Kidney (tissue), 13 donors: ENCODE measurements at regions not wholly inside any gene's neighbourhood (a gene's known extent, or its start where the extent isn't known, plus 50 kb on each side); places are given as distances from the start of the nearest gene placed in this dataset.
A peak's percentile ranks its signal among the peaks of the same experiment; 100 is the strongest.
"Not testable (repeated sequence)": the region's sequence is repeated elsewhere in the genome, so short reads cannot be mapped to it uniquely, and the experiment has no call there.

ENCODE experiments used
- DNase-seq, 5 donors: peaks; one replicate each; pipeline ENCODE4 v3.0.0-alpha.2; 2013 to 2020
- FAIRE-seq: peaks from 2 replicates; lab custom pipeline; 2012; peaks lifted over from hg19 to GRCh38; lab: Jason Lieb, UNC
- H3K27ac ChIP-seq, 2 donors: one replicate each; pipeline ENCODE4 v1.7.0; 2013; ENCODE audit warnings: low read depth in 2 of 2, low read length in 2 of 2, inconsistent platforms in 1 of 2
- H3K27me3 ChIP-seq: one replicate; pipeline ENCODE4 v1.7.1; 2013; ENCODE audit warnings: low read length, inconsistent platforms; ENCODE audit not compliant: control insufficient read depth, insufficient read depth
- H3K36me3 ChIP-seq, 3 donors: one replicate each; pipeline versions ENCODE4 v1.7.0 to v1.7.1; 2013; ENCODE audit warnings: low read length in 3 of 3, control low read depth in 1 of 3, inconsistent platforms in 1 of 3; ENCODE audit not compliant: insufficient read depth in 3 of 3, control insufficient read depth in 2 of 3
- H3K4me1 ChIP-seq, 3 donors: one replicate each; pipeline versions ENCODE4 v1.7.0 to v1.7.1; 2013; ENCODE audit warnings: low read length in 3 of 3, inconsistent platforms in 1 of 3, low read depth in 1 of 3; ENCODE audit not compliant: control insufficient read depth in 2 of 3, insufficient read depth in 2 of 3
- H3K4me3 ChIP-seq, 3 donors: one replicate each; pipeline versions ENCODE4 v1.7.0 to v1.8.1; 2013; ENCODE audit warnings: low read length in 3 of 3, control low read depth in 1 of 3, inconsistent platforms in 1 of 3
- H3K9ac ChIP-seq, 3 donors: one replicate each; pipeline versions ENCODE4 v1.7.0 to v1.7.1; 2013; ENCODE audit warnings: low read length in 3 of 3, control low read depth in 1 of 3, inconsistent platforms in 1 of 3
- H3K9me3 ChIP-seq, 3 donors: one replicate each; pipeline versions ENCODE4 v1.7.0 to v1.7.1; 2013; ENCODE audit warnings: low read length in 3 of 3, control low read depth in 1 of 3, inconsistent platforms in 1 of 3; ENCODE audit not compliant: control insufficient read depth in 2 of 3, insufficient read depth in 1 of 3
- intact Hi-C: fragments of 100-400 bp; cut with DNase I; formaldehyde crosslinking; loops from one replicate; pipeline ENCODE4 v1.11.1; 2022
- TF ChIP-seq, protein P1 (sequence below): IDR thresholded peaks from 3 replicates; pipeline ENCODE4 v1.5.1; 2012; ENCODE audit warnings: mild to moderate bottlenecking, moderate library complexity, borderline replicate concordance; ENCODE audit not compliant: insufficient read depth; ENCODE audit errors: extremely low read depth
- donor health status: control.
- donor health status: control.
- donor health status: control.
- donor health status: control.
- donor health status: control.
- donor health status: DM: yes; HTN: yes; CAD: no.
- donor health status: Normal renal cell carcinoma (clear cell type).

DNA sequence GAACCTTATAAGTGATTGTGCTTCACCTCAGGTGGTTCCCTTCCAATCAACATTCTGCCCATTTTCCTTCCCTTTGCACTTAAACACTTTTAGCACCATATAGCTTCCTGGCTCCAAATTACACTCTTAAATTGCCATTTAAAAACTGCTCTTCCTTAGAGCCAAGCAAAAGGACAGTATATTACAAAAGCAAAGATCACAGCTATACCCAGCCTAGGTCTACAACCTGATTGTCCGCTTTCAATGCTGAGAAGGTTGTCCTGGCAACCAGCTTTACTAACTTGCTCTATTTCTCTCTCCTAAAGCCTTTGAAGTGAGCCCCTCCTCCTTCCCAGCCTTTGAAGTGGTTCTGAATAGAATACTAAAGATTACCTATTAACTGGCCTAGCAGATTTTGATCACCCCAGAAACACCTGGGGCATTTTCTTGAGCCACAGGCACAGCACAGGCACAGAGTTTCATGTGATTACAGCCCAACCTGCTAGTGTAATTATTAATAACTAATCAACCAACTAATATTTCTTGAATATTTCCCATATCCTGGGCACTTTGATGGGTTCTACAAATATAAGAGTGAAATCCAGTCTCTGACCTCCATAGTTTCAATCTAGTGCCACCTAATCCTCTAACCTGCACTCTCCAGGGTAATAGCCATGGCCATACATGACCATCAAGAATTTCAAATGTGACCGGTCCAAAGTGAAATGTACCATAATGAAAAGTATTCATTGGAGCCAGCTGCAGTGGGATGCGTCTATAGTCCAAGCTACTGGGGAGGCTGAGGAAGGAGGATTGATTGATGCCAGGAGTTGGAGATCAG, 63.6 kb upstream of the TRIM24 start:
- H3K4me1 ChIP-seq: no peaks in the 10 kb centered on the region
- no peaks in the 10 kb centered on the region for H3K9me3 ChIP-seq
- no peak overlapping the region for H3K9ac ChIP-seq
- FAIRE-seq (no peak), DNase-seq (peak in 4 of 5 donors; percentile 70 to 95 (median 86))
- H3K27me3 ChIP-seq: no peaks in the 10 kb centered on the region
- intact Hi-C loops: no loop called here
- TF ChIP-seq, protein P1, sequence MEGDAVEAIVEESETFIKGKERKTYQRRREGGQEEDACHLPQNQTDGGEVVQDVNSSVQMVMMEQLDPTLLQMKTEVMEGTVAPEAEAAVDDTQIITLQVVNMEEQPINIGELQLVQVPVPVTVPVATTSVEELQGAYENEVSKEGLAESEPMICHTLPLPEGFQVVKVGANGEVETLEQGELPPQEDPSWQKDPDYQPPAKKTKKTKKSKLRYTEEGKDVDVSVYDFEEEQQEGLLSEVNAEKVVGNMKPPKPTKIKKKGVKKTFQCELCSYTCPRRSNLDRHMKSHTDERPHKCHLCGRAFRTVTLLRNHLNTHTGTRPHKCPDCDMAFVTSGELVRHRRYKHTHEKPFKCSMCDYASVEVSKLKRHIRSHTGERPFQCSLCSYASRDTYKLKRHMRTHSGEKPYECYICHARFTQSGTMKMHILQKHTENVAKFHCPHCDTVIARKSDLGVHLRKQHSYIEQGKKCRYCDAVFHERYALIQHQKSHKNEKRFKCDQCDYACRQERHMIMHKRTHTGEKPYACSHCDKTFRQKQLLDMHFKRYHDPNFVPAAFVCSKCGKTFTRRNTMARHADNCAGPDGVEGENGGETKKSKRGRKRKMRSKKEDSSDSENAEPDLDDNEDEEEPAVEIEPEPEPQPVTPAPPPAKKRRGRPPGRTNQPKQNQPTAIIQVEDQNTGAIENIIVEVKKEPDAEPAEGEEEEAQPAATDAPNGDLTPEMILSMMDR: no peak
- H3K36me3 ChIP-seq: no peaks in the 10 kb centered on the region
- peak overlapping the region in 2 of 3 donors; percentile 1 to 21 for H3K4me3 ChIP-seq
- H3K27ac ChIP-seq: peak overlapping the region in 1 of 2 donors; percentile 67

DNA sequence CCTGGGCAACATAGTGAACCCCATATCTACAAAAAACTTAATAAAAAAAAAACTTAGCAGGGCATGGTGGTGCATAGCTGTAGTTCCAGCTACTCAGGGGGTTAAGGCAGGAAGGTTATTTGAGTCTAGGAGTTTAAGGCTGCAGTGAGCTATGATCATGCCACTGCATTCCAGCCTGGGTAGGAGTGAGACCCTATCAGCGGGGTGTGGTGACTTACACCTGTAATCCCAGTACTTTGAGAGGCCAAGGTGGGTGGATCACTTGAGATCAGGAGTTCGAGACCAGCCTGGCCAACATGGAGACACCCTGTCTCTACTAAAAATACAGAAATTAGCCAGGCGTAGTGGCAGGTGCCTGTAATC, 63.0 kb upstream of the TRIM24 start:
- H3K4me1 ChIP-seq, H3K36me3 ChIP-seq, H3K9ac ChIP-seq, DNase-seq, intact Hi-C loops, H3K27me3 ChIP-seq, H3K4me3 ChIP-seq, FAIRE-seq, H3K9me3 ChIP-seq, H3K27ac ChIP-seq: not testable (repeated sequence)

DNA sequence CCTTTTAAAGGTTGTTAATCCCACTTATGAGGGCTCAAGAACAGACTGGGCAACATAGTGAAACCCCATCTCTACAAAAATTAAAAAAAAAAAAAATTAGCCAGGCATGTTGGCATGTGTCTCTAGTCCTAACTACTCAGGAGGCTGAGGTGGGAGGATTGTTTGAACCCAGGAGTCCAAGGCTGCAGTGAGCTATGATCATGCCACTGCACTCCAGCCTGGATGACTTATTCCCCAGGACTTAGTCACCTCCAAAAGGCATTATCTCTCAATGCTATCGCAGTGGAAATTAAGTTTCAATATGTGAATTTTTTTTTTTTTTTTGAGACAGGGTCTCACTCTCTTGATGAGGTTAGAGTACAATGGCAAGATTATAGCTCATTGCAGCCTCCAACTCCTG, 61.2 kb upstream of the TRIM24 start:
- no peaks in the 10 kb centered on the region for H3K9me3 ChIP-seq
- no peak overlapping the region for H3K27ac ChIP-seq
- intact Hi-C loops: no loop called here
- H3K4me1 ChIP-seq: no peaks in the 10 kb centered on the region
- no peak overlapping the region for H3K4me3 ChIP-seq
- TF ChIP-seq, protein P1: no peak
- no peaks in the 10 kb centered on the region for H3K27me3 ChIP-seq
- H3K36me3 ChIP-seq: no peaks in the 10 kb centered on the region
- H3K9ac ChIP-seq: no peak overlapping the region
- FAIRE-seq (no peak), DNase-seq (no peak)

DNA sequence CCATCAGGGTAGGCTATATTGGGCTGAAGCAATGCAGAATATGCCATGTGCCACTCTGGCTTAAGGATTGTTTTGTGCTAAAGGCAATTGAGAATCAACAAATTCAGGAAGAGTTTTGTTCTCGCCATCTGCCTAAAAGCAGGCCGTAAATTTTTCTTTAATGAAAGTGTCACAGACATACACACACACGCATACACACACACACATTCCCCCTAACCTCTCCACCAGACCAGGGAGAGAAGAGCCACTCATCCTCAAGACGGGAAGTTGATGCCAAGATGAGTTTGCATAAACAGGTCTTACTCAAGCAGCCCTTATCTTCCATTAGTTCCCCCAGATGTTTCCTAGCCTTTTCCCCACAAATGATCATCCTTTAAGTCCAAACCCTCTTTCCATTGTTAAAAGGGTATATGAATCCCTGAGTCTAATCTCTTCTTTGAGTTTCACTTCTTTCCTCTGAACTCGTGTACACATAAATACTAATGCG, 59.6 kb upstream of the TRIM24 start:
- no peaks in the 10 kb centered on the region for H3K27me3 ChIP-seq
- TF ChIP-seq, protein P1: no peak
- no peak overlapping the region for H3K27ac ChIP-seq
- no peaks in the 10 kb centered on the region for H3K4me1 ChIP-seq
- intact Hi-C loops: no loop called here
- no peaks in the 10 kb centered on the region for H3K36me3 ChIP-seq
- no peak overlapping the region for H3K9ac ChIP-seq
- DNase-seq (no peak), FAIRE-seq (no peak)
- no peak overlapping the region for H3K4me3 ChIP-seq
- no peaks in the 10 kb centered on the region for H3K9me3 ChIP-seq
